SH-SY5Y (cell line): ENCODE measurements at regions not wholly inside any gene's neighbourhood (a gene's known extent, or its start where the extent isn't known, plus 50 kb on each side); places are given as distances from the start of the nearest gene placed in this dataset.
A peak's percentile ranks its signal among the peaks of the same experiment; 100 is the strongest.

Experiments used
- GATA2 ChIP-seq: IDR thresholded peaks from 2 replicates; pipeline ENCODE4 v1.6.1; 2011; ENCODE audit warnings: mild to moderate bottlenecking, low read depth, low read length
- GATA3 ChIP-seq: IDR thresholded peaks from 2 replicates; pipeline ENCODE4 v1.6.1; 2011; ENCODE audit warnings: low read depth, mild to moderate bottlenecking, low read length, moderate library complexity

DNA sequence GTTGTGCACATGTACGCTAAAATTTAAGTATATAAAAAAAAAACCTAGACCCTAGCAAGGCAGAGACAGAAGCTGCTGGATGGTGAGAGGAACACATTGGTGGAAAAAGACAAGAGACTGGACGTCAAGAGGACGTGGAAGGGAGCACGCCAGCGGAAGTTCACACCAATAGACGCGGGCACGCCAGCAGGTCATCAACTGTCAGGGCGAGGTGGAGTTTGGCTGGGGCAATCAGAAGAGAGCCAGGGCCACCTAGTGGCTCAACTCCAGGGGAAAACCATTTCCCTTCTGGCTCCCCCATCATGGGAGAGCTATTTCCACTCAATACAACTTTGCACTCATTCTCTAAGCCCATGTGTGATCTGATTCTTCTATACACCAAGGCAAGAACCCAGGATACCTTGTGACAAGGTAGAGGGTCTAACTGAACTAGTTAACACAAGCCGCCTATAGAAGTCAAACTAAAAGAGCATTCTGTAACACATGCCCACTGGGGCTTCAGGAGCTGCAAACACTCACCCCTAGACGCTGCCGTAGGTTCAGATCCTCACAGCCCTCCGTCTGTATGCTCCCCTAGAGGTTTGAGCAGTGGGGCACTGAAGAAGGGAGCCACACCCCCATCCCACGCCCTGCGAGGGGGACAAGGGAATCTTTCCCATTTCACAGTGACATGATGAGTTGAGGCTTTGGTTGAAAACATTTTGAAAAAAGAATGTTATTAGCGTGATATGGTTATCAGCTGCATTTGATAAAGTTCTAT lies 702.7 kb downstream of the TMTC2 start:
- TF ChIP-seq GATA2 (no peak), GATA3 (no peak)

DNA sequence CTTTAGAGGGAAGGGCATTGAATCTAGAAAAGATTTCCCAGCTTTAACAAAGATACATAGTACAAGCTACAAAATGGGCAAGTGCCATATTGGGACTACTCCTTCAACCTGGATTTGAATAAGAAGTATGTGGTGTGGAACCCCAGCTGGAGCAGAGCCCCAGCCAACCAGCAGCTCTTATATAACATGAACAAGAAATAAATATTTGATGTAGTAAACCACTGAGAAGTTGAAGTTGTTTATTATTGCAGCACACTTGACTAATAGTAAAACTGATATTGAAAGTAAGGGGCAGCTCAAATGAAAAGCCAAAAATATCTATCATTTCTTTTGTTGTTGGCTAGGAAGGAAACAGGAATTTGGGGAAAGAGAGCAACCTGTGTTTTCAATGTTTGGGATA lies 701.8 kb downstream of the TMTC2 start:
- TF ChIP-seq GATA2: no peak
- no peak for TF ChIP-seq GATA3

- no peak for TF ChIP-seq GATA3
- no peak for TF ChIP-seq GATA2
Observed at GRCh38 chr12:83386527-83387264, 700.0 kb downstream of the TMTC2 start.

- no peak for TF ChIP-seq GATA2
- no peak for TF ChIP-seq GATA3
Observed at GRCh38 chr12:83378186-83378727, 691.6 kb downstream of the TMTC2 start.

GRCh38 chr12:83365317-83365716 lies 678.6 kb downstream of the TMTC2 start:
- TF ChIP-seq GATA3 (no peak), GATA2 (no peak)

- TF ChIP-seq GATA2 (no peak), GATA3 (no peak)
Observed at GRCh38 chr12:83361475-83361874, 674.8 kb downstream of the TMTC2 start.

GRCh38 chr12:83361071-83361470 lies 674.4 kb downstream of the TMTC2 start:
- TF ChIP-seq GATA2 (no peak), GATA3 (no peak)

GRCh38 chr12:83349907-83350611 lies 663.4 kb downstream of the TMTC2 start:
- TF ChIP-seq GATA2 (no peak), GATA3 (no peak)

- no peak for TF ChIP-seq GATA3
Observed at GRCh38 chr12:83346333-83346732, 659.6 kb downstream of the TMTC2 start.

GRCh38 chr12:83343767-83344166 lies 657.1 kb downstream of the TMTC2 start:
- TF ChIP-seq GATA2 (no peak), GATA3 (no peak)

GRCh38 chr12:83335748-83336147 lies 649.0 kb downstream of the TMTC2 start:
- TF ChIP-seq GATA3: no peak
- TF ChIP-seq GATA2: no peak

DNA sequence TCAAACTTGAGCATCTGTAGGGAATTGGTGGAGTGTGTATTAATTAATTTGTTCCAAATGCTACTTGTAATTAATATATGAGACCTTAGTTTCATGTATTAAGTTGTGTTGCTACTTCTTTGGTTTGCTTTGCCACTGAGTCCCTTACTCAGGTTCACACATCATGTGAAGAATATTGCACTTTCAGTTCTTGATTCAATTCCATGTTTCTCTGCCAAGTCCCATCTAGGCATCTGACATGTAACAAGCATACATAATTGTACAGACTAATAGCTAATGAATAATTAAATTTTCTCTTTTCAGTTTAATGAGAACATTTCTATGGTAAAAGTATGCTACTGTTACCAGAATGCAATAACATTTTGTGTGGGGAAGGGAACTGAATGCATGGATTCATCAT lies 640.0 kb downstream of the TMTC2 start:
- TF ChIP-seq GATA2 (no peak), GATA3 (no peak)

DNA sequence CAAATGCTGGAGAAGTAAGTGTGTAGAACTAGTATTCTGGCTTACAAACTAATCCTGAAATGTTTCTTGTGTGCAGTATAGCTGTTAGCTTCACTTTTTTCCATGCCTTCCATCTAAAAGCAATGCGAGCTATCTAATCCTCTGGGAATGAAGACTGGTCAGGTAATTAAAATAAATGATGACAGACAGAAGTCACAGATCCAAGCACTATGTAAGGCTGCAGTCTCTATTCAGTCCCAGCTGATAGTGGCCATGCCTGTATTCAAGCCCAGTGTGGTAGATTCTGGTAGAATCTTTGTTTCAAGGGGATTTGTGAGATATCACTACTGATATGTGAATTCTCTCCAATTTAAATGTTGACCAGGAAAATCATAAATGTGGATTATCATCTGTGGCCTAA lies 637.2 kb downstream of the TMTC2 start:
- TF ChIP-seq GATA2 (0 out of 2 replicates have a peak, but pooled peaks have one; percentile 19), GATA3 (no peak)

GRCh38 chr12:83322809-83323208 lies 636.1 kb downstream of the TMTC2 start:
- TF ChIP-seq GATA2 (no peak), GATA3 (no peak)
